ENCODE measurements at regions not wholly inside any gene's neighbourhood (a gene's known extent, or its start where the extent isn't known, plus 50 kb on each side); places are given as distances from the start of the nearest gene placed in this dataset.

DNA sequence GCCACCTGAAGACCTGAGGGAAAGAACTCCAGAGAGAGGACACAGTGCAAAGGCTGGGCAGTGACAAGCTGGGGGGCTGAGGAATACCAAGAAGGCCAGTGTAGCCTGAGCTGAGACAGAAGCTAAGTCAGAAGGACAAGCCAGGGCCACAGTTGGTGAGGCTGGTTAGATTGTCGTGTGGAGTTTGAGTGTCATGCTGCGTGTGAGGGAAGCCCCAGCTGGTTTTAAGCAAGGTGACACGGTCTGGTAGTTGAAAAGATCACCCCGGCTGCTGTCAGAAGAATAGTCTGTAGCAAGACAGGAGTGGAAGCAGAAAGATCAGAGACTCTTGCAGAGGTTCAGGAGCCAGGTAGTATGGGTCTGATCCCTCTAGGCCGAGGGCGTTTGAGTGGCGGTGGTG is 50.6 kb upstream of the RMDN2 start:
- Histone ChIP-seq H4K20me1 (ENCODE audit: insufficient read depth, low read length, poor library complexity, severe bottlenecking) (no peaks in the 10 kb centered on the region), H3K9me3 (ENCODE audit: insufficient read depth, low read depth, low read length) (no peaks in the 10 kb centered on the region), H3K79me2 (ENCODE audit: insufficient read depth, low read length) (no peaks in the 10 kb centered on the region), H2AFZ (ENCODE audit: low read length) (no peak overlapping the region), H3K27me3 (ENCODE audit: insufficient read depth, low read length, poor library complexity, severe bottlenecking) (no peaks in the 10 kb centered on the region), H3K4me3 (ENCODE audit: low read length, poor library complexity, severe bottlenecking) (no peak overlapping the region), H3F3A (ENCODE audit: low read depth) (no peaks in the 10 kb centered on the region), H3K4me1 (ENCODE audit: insufficient read depth, low read length, poor library complexity, severe bottlenecking) (peaks cover 35% of the 10 kb centered on the region), H3K4me2 (ENCODE audit: low read depth, low read length, poor library complexity, severe bottlenecking) (no peak overlapping the region), H3K9me2 (replicated peaks; ENCODE audit: low read depth, low read length) (no peaks in the 10 kb centered on the region), H3K9ac (ENCODE audit: low read depth, low read length, poor library complexity, severe bottlenecking) (no peak overlapping the region), H3K36me3 (ENCODE audit: insufficient read depth, low read length) (no peaks in the 10 kb centered on the region)
- TF ChIP-seq EZH2phosphoT487 (IDR thresholded peaks at IDR 0.05; ENCODE audit: borderline replicate concordance), result no peak
- TF ChIP-seq, protein P1, sequence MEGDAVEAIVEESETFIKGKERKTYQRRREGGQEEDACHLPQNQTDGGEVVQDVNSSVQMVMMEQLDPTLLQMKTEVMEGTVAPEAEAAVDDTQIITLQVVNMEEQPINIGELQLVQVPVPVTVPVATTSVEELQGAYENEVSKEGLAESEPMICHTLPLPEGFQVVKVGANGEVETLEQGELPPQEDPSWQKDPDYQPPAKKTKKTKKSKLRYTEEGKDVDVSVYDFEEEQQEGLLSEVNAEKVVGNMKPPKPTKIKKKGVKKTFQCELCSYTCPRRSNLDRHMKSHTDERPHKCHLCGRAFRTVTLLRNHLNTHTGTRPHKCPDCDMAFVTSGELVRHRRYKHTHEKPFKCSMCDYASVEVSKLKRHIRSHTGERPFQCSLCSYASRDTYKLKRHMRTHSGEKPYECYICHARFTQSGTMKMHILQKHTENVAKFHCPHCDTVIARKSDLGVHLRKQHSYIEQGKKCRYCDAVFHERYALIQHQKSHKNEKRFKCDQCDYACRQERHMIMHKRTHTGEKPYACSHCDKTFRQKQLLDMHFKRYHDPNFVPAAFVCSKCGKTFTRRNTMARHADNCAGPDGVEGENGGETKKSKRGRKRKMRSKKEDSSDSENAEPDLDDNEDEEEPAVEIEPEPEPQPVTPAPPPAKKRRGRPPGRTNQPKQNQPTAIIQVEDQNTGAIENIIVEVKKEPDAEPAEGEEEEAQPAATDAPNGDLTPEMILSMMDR (conservative IDR thresholded peaks at IDR 0.05; ENCODE audit: low read length), result no peak

Data from Loucy (cell line).